Trophoblast cell (in vitro differentiated cells and primary cell): ENCODE measurements at regions not wholly inside any gene's neighbourhood (a gene's known extent, or its start where the extent isn't known, plus 50 kb on each side); places are given as distances from the start of the nearest gene placed in this dataset.

Experiments
- DNase-seq, 2 donors: peaks; one replicate each; pipeline ENCODE4 v3.0.0-alpha.2; 2016
- H2AFZ ChIP-seq: 2 replicates; pipeline ENCODE4 v1.6.1; 2013; ENCODE audit warnings: low read length, moderate library complexity, mild to moderate bottlenecking; ENCODE audit not compliant: insufficient read depth, poor library complexity
- H2AK5ac ChIP-seq: 2 replicates; pipeline ENCODE4 v1.6.1; 2013; ENCODE audit warnings: mild to moderate bottlenecking, low read length
- H2BK120ac ChIP-seq: 2 replicates; pipeline ENCODE4 v1.6.1; 2013; ENCODE audit warnings: low read length, mild to moderate bottlenecking, moderate library complexity; ENCODE audit not compliant: insufficient read depth, poor library complexity
- H2BK12ac ChIP-seq: 2 replicates; pipeline ENCODE4 v1.6.1; 2013; ENCODE audit warnings: mild to moderate bottlenecking, low read length, moderate library complexity
- H2BK5ac ChIP-seq: 2 replicates; pipeline ENCODE4 v1.6.1; 2013; ENCODE audit warnings: low read length, low read depth, moderate library complexity, mild to moderate bottlenecking; ENCODE audit not compliant: poor library complexity
- H3K14ac ChIP-seq: 2 replicates; pipeline ENCODE4 v1.6.1; 2013; ENCODE audit warnings: mild to moderate bottlenecking, low read length
- H3K18ac ChIP-seq: 2 replicates; pipeline ENCODE4 v1.6.1; 2013; ENCODE audit warnings: mild to moderate bottlenecking, low read length
- H3K23ac ChIP-seq: 2 replicates; pipeline ENCODE4 v1.6.1; 2013; ENCODE audit warnings: low read length
- H3K27ac ChIP-seq: 2 replicates; pipeline ENCODE4 v1.5.1; 2013; ENCODE audit warnings: low read depth, mild to moderate bottlenecking, inconsistent platforms, low read length, moderate library complexity
- H3K27me3 ChIP-seq: 2 replicates; pipeline ENCODE4 v1.6.1; 2013; ENCODE audit warnings: inconsistent platforms, mild to moderate bottlenecking, low read length, moderate library complexity; ENCODE audit not compliant: insufficient read depth
- H3K36me3 ChIP-seq, 2 experiments: 1 replicate in 1 of 2; 2 replicates in 1 of 2; pipeline ENCODE4 v1.6.1; 2013; ENCODE audit warnings: low read length in 2 of 2, mild to moderate bottlenecking in 2 of 2, moderate library complexity in 1 of 2; ENCODE audit not compliant: insufficient read depth in 2 of 2, control insufficient read depth in 1 of 2
- H3K4ac ChIP-seq: 2 replicates; pipeline ENCODE4 v1.6.1; 2013; ENCODE audit warnings: low read depth, mild to moderate bottlenecking, low read length, moderate library complexity
- H3K4me1 ChIP-seq, 2 experiments: 1 replicate in 1 of 2; 2 replicates in 1 of 2; pipeline ENCODE4 v1.6.1; 2013; ENCODE audit warnings: low read length in 2 of 2, mild to moderate bottlenecking in 2 of 2, moderate library complexity in 1 of 2; ENCODE audit not compliant: insufficient read depth in 2 of 2, control insufficient read depth in 1 of 2
- H3K4me2 ChIP-seq: 2 replicates; pipeline ENCODE4 v1.6.1; 2013; ENCODE audit warnings: inconsistent platforms, mild to moderate bottlenecking, low read length, moderate library complexity
- H3K4me3 ChIP-seq: 2 replicates; pipeline ENCODE4 v1.5.1; 2013; ENCODE audit warnings: mild to moderate bottlenecking, low read depth, low read length, inconsistent platforms
- H3K79me1 ChIP-seq: one replicate; pipeline ENCODE4 v1.6.1; 2013; ENCODE audit warnings: low read length
- H3K79me2 ChIP-seq: 2 replicates; pipeline ENCODE4 v1.6.1; 2013; ENCODE audit warnings: low read length, mild to moderate bottlenecking; ENCODE audit not compliant: control insufficient read depth, insufficient read depth, poor library complexity
- H3K9ac ChIP-seq: 2 replicates; pipeline ENCODE4 v1.6.1; 2013; ENCODE audit warnings: mild to moderate bottlenecking, low read length
- H3K9me3 ChIP-seq: 2 replicates; pipeline ENCODE4 v1.6.1; 2013; ENCODE audit warnings: low read depth, mild to moderate bottlenecking, control low read depth, inconsistent platforms, low read length; ENCODE audit not compliant: insufficient read depth
- H4K12ac ChIP-seq: 2 replicates; pipeline ENCODE4 v1.6.1; 2013; ENCODE audit warnings: low read depth, mild to moderate bottlenecking, low read length, moderate library complexity
- H4K8ac ChIP-seq: 2 replicates; pipeline ENCODE4 v1.6.1; 2013; ENCODE audit warnings: low read depth, mild to moderate bottlenecking, low read length, moderate library complexity
- H4K91ac ChIP-seq: one replicate; pipeline ENCODE4 v1.6.1; 2013; ENCODE audit warnings: low read depth, mild to moderate bottlenecking, low read length, moderate library complexity
- WGBS: extraction: QIAGEN DNeasy Blood & Tissue Kit; methylation state at CpG from one replicate; pipeline ENCODE4 v1.1.7; 2013; ENCODE audit warnings: missing lambda C conversion rate; ENCODE audit not compliant: insufficient read length, insufficient coverage; ENCODE audit errors: extremely low coverage; 5-methylcytosine and 5-hydroxymethylcytosine counted together

GRCh38 chr5:51892680-51893079 lies 509.4 kb downstream of the ISL1 start:
- WGBS, result no CpG with 5 or more reads among the region's 1 CpG
- no peak for DNase-seq
- H2BK5ac ChIP-seq, result no peak overlapping the region

GRCh38 chr5:51895834-51896233 lies 512.6 kb downstream of the ISL1 start:
- Histone ChIP-seq H3K4me2 (no peak overlapping the region), H3K4me3 (no peak overlapping the region), H3K27me3 (no peaks in the 10 kb centered on the region), H3K9me3 (peaks cover 5% of the 10 kb centered on the region), H3K9ac (no peak overlapping the region), H3K79me2 (no peaks in the 10 kb centered on the region), H2BK120ac (no peak overlapping the region), H4K12ac (no peak overlapping the region), H3K4ac (no peak overlapping the region), H3K27ac (no peak overlapping the region), H2BK12ac (no peak overlapping the region), H2AFZ (no peak overlapping the region), H3K14ac (no peak overlapping the region), H2AK5ac (no peak overlapping the region), H3K18ac (no peak overlapping the region), H3K79me1 (peaks cover 4% of the 10 kb centered on the region), H2BK5ac (no peak overlapping the region), H4K8ac (no peak overlapping the region), H3K4me1 (no peaks in the 10 kb centered on the region), H3K36me3 (no peaks in the 10 kb centered on the region), H4K91ac (no peak overlapping the region), H3K23ac (no peak overlapping the region)
- DNase-seq, result no peak

More at GRCh38 chr5:51892680-51893079, 509.4 kb downstream of the ISL1 start:
- no peaks in the 10 kb centered on the region for H3K79me2 ChIP-seq
- H4K12ac ChIP-seq, result no peak overlapping the region
- no peak overlapping the region for H3K4me2 ChIP-seq
- no peaks in the 10 kb centered on the region for H3K4me1 ChIP-seq
- H4K91ac ChIP-seq, result no peak overlapping the region
- H3K27ac ChIP-seq, result no peak overlapping the region
- H3K4me3 ChIP-seq, result no peak overlapping the region
- H3K4ac ChIP-seq, result no peak overlapping the region
- H3K14ac ChIP-seq, result no peak overlapping the region
- H3K36me3 ChIP-seq, result no peaks in the 10 kb centered on the region
- no peak overlapping the region for H3K23ac ChIP-seq
- H4K8ac ChIP-seq, result no peak overlapping the region
- peaks cover 6% of the 10 kb centered on the region for H3K79me1 ChIP-seq
- peak overlapping the region; percentile 58 for H2BK12ac ChIP-seq
- no peak overlapping the region for H3K18ac ChIP-seq
- H3K9me3 ChIP-seq, result no peaks in the 10 kb centered on the region
- H2BK120ac ChIP-seq, result no peak overlapping the region
- no peak overlapping the region for H2AK5ac ChIP-seq
- H3K27me3 ChIP-seq, result no peaks in the 10 kb centered on the region
- no peak overlapping the region for H3K9ac ChIP-seq
- no peak overlapping the region for H2AFZ ChIP-seq

GRCh38 chr5:51902512-51902911 lies 519.3 kb downstream of the ISL1 start:
- H4K12ac ChIP-seq, result no peak overlapping the region
- no peak overlapping the region for H3K23ac ChIP-seq
- H3K4me2 ChIP-seq, result no peak overlapping the region
- H3K27me3 ChIP-seq, result no peaks in the 10 kb centered on the region
- H3K4me3 ChIP-seq, result no peak overlapping the region
- DNase-seq, result no peak
- no peak overlapping the region for H3K4ac ChIP-seq
- H2AFZ ChIP-seq, result no peak overlapping the region
- H3K4me1 ChIP-seq, result peaks cover 0 to 4% of the 10 kb centered on the region in 2 experiments
- H3K79me1 ChIP-seq, result peaks cover 12% of the 10 kb centered on the region
- H4K91ac ChIP-seq, result no peak overlapping the region
- no peaks in the 10 kb centered on the region for H3K36me3 ChIP-seq
- H3K9ac ChIP-seq, result no peak overlapping the region
- no peak overlapping the region for H2BK12ac ChIP-seq
- H3K27ac ChIP-seq, result no peak overlapping the region
- H4K8ac ChIP-seq, result no peak overlapping the region
- no peak overlapping the region for H3K18ac ChIP-seq
- H3K9me3 ChIP-seq, result peaks cover 5% of the 10 kb centered on the region
- no peaks in the 10 kb centered on the region for H3K79me2 ChIP-seq
- H2AK5ac ChIP-seq, result no peak overlapping the region
- no peak overlapping the region for H2BK120ac ChIP-seq
- H2BK5ac ChIP-seq, result no peak overlapping the region
- no peak overlapping the region for H3K14ac ChIP-seq

- no peak overlapping the region for H4K12ac ChIP-seq
- H3K79me2 ChIP-seq, result no peaks in the 10 kb centered on the region
- H3K14ac ChIP-seq, result no peak overlapping the region
Observed at GRCh38 chr5:51908215-51908614, 525.0 kb downstream of the ISL1 start.

More at GRCh38 chr5:51908215-51908614, 525.0 kb downstream of the ISL1 start:
- Histone ChIP-seq H3K79me1 (peaks cover 9% of the 10 kb centered on the region), H3K4me3 (no peak overlapping the region), H3K4me1 (peaks cover 0 to 3% of the 10 kb centered on the region in 2 experiments), H3K4me2 (no peak overlapping the region), H3K9me3 (no peaks in the 10 kb centered on the region), H3K18ac (no peak overlapping the region), H2BK12ac (no peak overlapping the region), H3K9ac (no peak overlapping the region), H2AFZ (no peak overlapping the region), H3K4ac (no peak overlapping the region), H2AK5ac (no peak overlapping the region), H3K27ac (no peak overlapping the region), H4K8ac (no peak overlapping the region), H2BK5ac (no peak overlapping the region), H2BK120ac (no peak overlapping the region), H3K23ac (no peak overlapping the region), H4K91ac (no peak overlapping the region), H3K27me3 (no peaks in the 10 kb centered on the region), H3K36me3 (no peaks in the 10 kb centered on the region)
- DNase-seq, result no peak
